Lung (tissue), 11 donors: ENCODE measurements at regions not wholly inside any gene's neighbourhood (a gene's known extent, or its start where the extent isn't known, plus 50 kb on each side); places are given as distances from the start of the nearest gene placed in this dataset.

Experiments used
- ATAC-seq: fragments of 200-7000 bp; cut with Tn5 transposase; one replicate; pipeline ENCODE4 v1.9.1; 2020; ENCODE audit warnings: moderate number of reproducible peaks; ENCODE audit not compliant: insufficient read depth, low FRiP score
- DNase-seq, 3 donors: peaks; one replicate each; pipeline ENCODE4 v3.0.0-alpha.2; 2013 to 2017
- H3K27ac ChIP-seq, 2 donors: one replicate each; pipeline ENCODE4 v1.5.1; 2013; ENCODE audit warnings: mild to moderate bottlenecking in 2 of 2, moderate library complexity in 2 of 2, control low read depth in 1 of 2, inconsistent platforms in 1 of 2, low read depth in 1 of 2, low read length in 1 of 2
- H3K27me3 ChIP-seq, 3 donors: one replicate each; pipeline ENCODE4 v1.5.1; 2013; ENCODE audit warnings: low read length in 2 of 3; ENCODE audit not compliant: control insufficient read depth in 3 of 3, insufficient read depth in 3 of 3
- H3K36me3 ChIP-seq, 4 donors: one replicate each; pipeline ENCODE4 v1.5.1; 2013; ENCODE audit warnings: low read length in 4 of 4, mild to moderate bottlenecking in 1 of 4, moderate library complexity in 1 of 4; ENCODE audit not compliant: control insufficient read depth in 4 of 4, insufficient read depth in 4 of 4
- H3K4me1 ChIP-seq, 5 donors: one replicate each; pipeline ENCODE4 v1.5.1; 2013; ENCODE audit warnings: low read length in 5 of 5, mild to moderate bottlenecking in 2 of 5, moderate library complexity in 1 of 5; ENCODE audit not compliant: control insufficient read depth in 5 of 5, insufficient read depth in 5 of 5
- H3K4me3 ChIP-seq: one replicate; pipeline ENCODE4 v1.5.1; 2013; ENCODE audit warnings: mild to moderate bottlenecking, control low read depth, moderate library complexity
- H3K9ac ChIP-seq, 2 donors: one replicate each; pipeline ENCODE4 v1.5.1; 2013; ENCODE audit warnings: low read length in 2 of 2, control low read depth in 1 of 2; ENCODE audit not compliant: insufficient read depth in 1 of 2
- H3K9me3 ChIP-seq, 4 donors: one replicate each; pipeline ENCODE4 v1.5.1; 2013; ENCODE audit warnings: low read length in 3 of 4, mild to moderate bottlenecking in 1 of 4, moderate library complexity in 1 of 4; ENCODE audit not compliant: control insufficient read depth in 4 of 4, insufficient read depth in 3 of 4
- WGBS, 2 donors: extraction: QIAGEN DNeasy Blood & Tissue Kit; methylation state at CpG; one replicate each; pipeline ENCODE4 v1.1.7; 2013; 5-methylcytosine and 5-hydroxymethylcytosine counted together
- TF ChIP-seq, protein P1 (sequence below): IDR thresholded peaks from 2 replicates; pipeline ENCODE4 v1.5.1; 2012; ENCODE audit warnings: mild to moderate bottlenecking; ENCODE audit errors: control extremely low read depth, extremely low read depth
- donor health status: control.
- donor health status: control.
- donor health status: Bipolar disorder and iron deficiency.
- donor health status: healthy.
- donor health status: DM: yes; HTN: yes; CAD: no.

DNA sequence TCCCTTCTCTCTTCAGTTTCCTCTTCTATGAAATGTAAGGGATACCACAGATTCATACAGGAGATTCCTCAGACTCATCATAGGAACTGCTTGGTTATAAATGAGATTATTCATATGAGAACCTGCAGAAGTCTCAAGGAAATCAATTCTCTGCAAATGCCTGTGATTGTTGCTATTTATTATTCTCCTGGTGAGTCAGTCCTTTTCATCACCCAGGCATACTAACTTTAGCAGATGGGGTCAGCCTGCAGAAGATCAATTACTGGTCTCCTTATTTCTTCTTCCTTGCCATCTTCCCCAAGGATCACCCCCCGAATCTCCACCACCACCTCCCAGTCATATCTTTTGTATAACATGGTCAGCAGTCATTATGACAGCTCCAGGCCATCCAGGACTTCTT lies 53.8 kb upstream of the DCP1A start:
- no peak overlapping the region for H3K4me3 ChIP-seq
- no peaks in the 10 kb centered on the region for H3K4me1 ChIP-seq
- no peaks in the 10 kb centered on the region for H3K9me3 ChIP-seq
- H3K27me3 ChIP-seq = no peaks in the 10 kb centered on the region
- H3K36me3 ChIP-seq = no peaks in the 10 kb centered on the region
- ATAC-seq (no peak), DNase-seq (no peak)
- no peak overlapping the region for H3K27ac ChIP-seq
- no peak overlapping the region for H3K9ac ChIP-seq
- 68 to 97% methylated on average over 1 of the region's 1 CpG for WGBS, 2 donors
- TF ChIP-seq, protein P1, sequence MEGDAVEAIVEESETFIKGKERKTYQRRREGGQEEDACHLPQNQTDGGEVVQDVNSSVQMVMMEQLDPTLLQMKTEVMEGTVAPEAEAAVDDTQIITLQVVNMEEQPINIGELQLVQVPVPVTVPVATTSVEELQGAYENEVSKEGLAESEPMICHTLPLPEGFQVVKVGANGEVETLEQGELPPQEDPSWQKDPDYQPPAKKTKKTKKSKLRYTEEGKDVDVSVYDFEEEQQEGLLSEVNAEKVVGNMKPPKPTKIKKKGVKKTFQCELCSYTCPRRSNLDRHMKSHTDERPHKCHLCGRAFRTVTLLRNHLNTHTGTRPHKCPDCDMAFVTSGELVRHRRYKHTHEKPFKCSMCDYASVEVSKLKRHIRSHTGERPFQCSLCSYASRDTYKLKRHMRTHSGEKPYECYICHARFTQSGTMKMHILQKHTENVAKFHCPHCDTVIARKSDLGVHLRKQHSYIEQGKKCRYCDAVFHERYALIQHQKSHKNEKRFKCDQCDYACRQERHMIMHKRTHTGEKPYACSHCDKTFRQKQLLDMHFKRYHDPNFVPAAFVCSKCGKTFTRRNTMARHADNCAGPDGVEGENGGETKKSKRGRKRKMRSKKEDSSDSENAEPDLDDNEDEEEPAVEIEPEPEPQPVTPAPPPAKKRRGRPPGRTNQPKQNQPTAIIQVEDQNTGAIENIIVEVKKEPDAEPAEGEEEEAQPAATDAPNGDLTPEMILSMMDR = no peak

DNA sequence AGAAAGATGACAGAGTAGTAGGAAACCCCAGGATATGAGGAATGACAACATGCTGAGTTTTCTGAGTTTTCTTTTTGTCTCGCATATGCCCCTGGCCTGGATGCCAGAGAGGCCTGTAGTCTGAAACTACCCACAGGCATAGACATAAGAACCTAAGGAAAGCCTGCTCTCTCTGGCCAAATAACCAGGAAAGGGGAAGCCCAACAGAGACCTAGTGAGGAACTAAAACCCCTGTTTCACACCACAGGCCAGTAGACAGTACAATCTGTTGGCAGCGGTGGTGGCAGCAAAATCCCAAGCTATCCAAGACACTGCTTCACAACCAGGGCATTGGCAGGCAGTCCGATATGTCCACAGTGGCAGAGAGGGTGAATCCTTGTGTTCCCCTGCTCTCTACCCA lies 55.0 kb upstream of the DCP1A start:
- H3K36me3 ChIP-seq = no peaks in the 10 kb centered on the region

DNA sequence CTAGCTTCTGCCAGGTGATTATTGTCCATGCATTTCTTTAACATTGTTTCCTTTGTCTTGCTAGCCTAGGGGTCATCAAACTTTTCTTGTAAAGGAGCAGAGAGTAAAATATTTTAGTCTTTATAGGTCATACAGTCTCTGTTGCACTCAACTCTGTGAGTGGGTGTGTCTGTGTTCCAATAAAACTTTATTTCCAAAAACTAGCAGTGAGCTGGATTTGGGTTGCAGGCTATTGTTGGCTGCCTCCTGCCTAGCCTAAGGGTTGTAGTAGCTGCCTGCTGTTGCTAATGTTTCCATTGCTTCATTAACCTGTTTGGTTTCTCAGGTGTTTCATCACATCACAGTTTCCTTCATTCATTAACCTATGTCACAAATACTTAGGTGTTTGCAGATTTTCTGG lies 64.0 kb upstream of the DCP1A start:
- TF ChIP-seq, protein P1 = no peak
- Histone ChIP-seq H3K9me3 (peaks cover 0 to 4% (median 3%) of the 10 kb centered on the region in 4 donors), H3K4me3 (no peak overlapping the region), H3K4me1 (no peaks in the 10 kb centered on the region), H3K27ac (no peak overlapping the region), H3K36me3 (no peaks in the 10 kb centered on the region), H3K9ac (no peak overlapping the region), H3K27me3 (no peaks in the 10 kb centered on the region)
- ATAC-seq (no peak), DNase-seq (no peak)

More for the DNA sequence above, 55.0 kb upstream of the DCP1A start:
- Histone ChIP-seq H3K27me3 (no peaks in the 10 kb centered on the region), H3K4me3 (no peak overlapping the region), H3K9me3 (no peaks in the 10 kb centered on the region), H3K27ac (no peak overlapping the region), H3K4me1 (no peaks in the 10 kb centered on the region), H3K9ac (no peak overlapping the region)
- ATAC-seq (no peak), DNase-seq (no peak)
- 88% methylated on average over 3 of the region's 3 CpGs for WGBS, 2 donors
- TF ChIP-seq, protein P1 = no peak

DNA sequence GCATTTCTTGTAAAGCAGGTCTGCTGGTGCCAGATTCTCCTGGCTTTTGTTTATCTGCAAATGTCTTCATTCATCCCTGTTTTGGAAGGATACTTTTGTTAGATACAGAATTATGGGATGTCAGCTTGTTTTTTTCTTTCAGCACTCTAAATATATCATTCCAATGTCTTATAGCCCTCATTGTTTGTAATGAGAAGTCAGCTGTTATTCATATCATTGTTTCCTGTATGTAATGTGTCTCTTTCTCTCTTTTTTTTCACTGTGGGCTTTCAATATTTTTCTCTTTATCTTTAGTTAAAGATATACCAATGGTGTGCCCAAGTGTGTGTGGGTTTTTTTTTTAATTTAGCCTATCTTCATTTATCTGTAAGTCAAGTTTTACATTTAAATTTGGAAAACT lies 65.6 kb upstream of the DCP1A start:
- Histone ChIP-seq H3K27ac (no peak overlapping the region), H3K36me3 (no peaks in the 10 kb centered on the region), H3K9ac (no peak overlapping the region), H3K27me3 (no peaks in the 10 kb centered on the region), H3K4me3 (no peak overlapping the region), H3K9me3 (peaks cover 0 to 4% (median 3%) of the 10 kb centered on the region in 4 donors), H3K4me1 (no peaks in the 10 kb centered on the region)
- TF ChIP-seq, protein P1 = no peak
- no peak for ATAC-seq
- no peak for DNase-seq
